ENCODE measurements at regions not wholly inside any gene's neighbourhood (a gene's known extent, or its start where the extent isn't known, plus 50 kb on each side); places are given as distances from the start of the nearest gene placed in this dataset.

DNA sequence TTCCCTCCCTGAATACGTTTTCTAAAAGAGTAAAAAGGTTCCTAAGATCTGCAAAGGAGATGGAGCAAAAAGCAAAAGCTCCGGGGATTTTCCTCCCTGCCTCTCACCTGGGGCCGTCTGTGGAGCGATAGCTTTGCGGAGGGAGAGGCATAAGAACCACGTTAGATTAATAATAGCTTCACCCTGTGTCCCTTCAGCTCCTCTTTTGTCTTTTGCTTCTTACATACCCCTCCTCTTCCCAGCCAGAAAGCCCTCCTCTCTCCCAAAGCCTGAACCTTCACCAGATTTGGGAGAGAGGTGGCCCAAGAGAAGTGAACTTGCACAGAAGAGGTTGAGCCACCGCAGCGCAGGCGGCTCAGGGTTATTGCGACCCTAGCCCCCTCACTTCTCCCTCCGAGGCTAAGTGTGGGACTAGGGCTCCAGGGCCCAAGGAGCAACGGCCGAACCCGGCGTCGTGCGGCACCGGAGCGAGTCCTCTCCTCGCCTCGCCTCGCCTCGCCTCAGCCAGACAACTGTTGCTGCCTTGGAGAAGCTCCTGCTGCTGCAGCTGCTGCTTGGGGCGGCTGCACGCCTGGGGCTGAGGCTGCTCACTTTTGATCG is 97.6 kb upstream of the HSD17B12 start:
- H3K9me3 ChIP-seq (ENCODE audit: low read length), result no peaks in the 10 kb centered on the region
- H3K4me3 ChIP-seq (ENCODE audit: low read depth, low read length, poor library complexity, severe bottlenecking), result no peak overlapping the region
- ChIA-PET CTCF (ENCODE audit: unreplicated experiment) (no interaction called here), POLR2A (interaction anchor here (0.6 kb wide), 2 partner anchors 250 to 451 kb away, joined by 3 read pairs; no protein-coding TSS in a partner anchor)
- H4K20me1 ChIP-seq (ENCODE audit: insufficient read depth, low read length), result no peaks in the 10 kb centered on the region
- H3K9me2 ChIP-seq (ENCODE audit: insufficient read depth, low read length), result no peaks in the 10 kb centered on the region
- H3K27ac ChIP-seq (ENCODE audit: low read depth, low read length, poor library complexity, severe bottlenecking), result no peak overlapping the region
- H3K4me1 ChIP-seq (ENCODE audit: insufficient read depth, low read length, poor library complexity, severe bottlenecking), result peaks cover 5% of the 10 kb centered on the region
- intact Hi-C loops (cut with micrococcal nuclease; ENCODE audit: unreplicated experiment), result no loop called here
- no peak for DNase-seq (ENCODE audit: low spot score)
- TF ChIP-seq CTCF (conservative IDR thresholded peaks at IDR 0.05; ENCODE audit: low read length) (no peak), EZH2phosphoT487 (IDR thresholded peaks at IDR 0.05; ENCODE audit: borderline replicate concordance, low read depth, low read length) (no peak)
- no TSS peak for BruUV-seq (replicated peaks)
- no peak overlapping the region for H3K4me2 ChIP-seq (ENCODE audit: low read length)
- no peaks in the 10 kb centered on the region for H3K36me3 ChIP-seq (ENCODE audit: insufficient read depth, low read length)
- no peak overlapping the region for H2AFZ ChIP-seq (ENCODE audit: low read length)
- H3K79me2 ChIP-seq (ENCODE audit: insufficient read depth, low read depth, low read length), result no peaks in the 10 kb centered on the region

DNA sequence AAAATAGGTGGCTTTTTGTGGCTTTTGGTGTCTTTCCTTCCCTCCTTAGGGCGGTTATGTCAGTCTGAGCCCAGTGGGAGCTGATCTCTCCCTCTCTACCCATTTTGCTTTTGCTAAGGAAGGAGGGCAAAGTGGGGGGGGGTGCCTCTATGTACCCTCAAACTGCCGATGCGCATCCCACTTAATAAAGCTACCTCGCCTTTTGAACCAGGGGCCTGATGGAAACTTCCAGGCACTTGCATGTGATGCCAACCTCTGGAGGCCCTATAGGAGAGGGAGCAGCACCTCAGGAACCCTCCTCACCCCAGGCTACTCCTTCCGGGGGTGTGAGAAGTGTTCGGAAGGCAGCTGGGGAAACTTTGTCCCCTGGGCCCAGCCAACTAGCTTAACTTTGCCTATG is 97.0 kb upstream of the HSD17B12 start:
- Histone ChIP-seq H2AFZ (ENCODE audit: low read length) (no peak overlapping the region), H3K4me3 (ENCODE audit: low read depth, low read length, poor library complexity, severe bottlenecking) (no peak overlapping the region), H4K20me1 (ENCODE audit: insufficient read depth, low read length) (no peaks in the 10 kb centered on the region), H3K36me3 (ENCODE audit: insufficient read depth, low read length) (no peaks in the 10 kb centered on the region), H3K4me1 (ENCODE audit: insufficient read depth, low read length, poor library complexity, severe bottlenecking) (peaks cover 5% of the 10 kb centered on the region), H3K27ac (ENCODE audit: low read depth, low read length, poor library complexity, severe bottlenecking) (no peak overlapping the region), H3K9me2 (ENCODE audit: insufficient read depth, low read length) (no peaks in the 10 kb centered on the region), H3K4me2 (ENCODE audit: low read length) (no peak overlapping the region), H3K79me2 (ENCODE audit: insufficient read depth, low read depth, low read length) (no peaks in the 10 kb centered on the region), H3K9me3 (ENCODE audit: low read length) (no peaks in the 10 kb centered on the region)
- no peak for DNase-seq (ENCODE audit: low spot score)
- BruUV-seq (replicated peaks), result no TSS peak
- ChIA-PET CTCF (ENCODE audit: unreplicated experiment) (no interaction called here), POLR2A (interaction anchor here (0.6 kb wide), 1 partner anchor 451 kb away, joined by 3 read pairs; no protein-coding TSS in a partner anchor)
- intact Hi-C loops (cut with micrococcal nuclease; ENCODE audit: unreplicated experiment), result no loop called here
- TF ChIP-seq EZH2phosphoT487 (IDR thresholded peaks at IDR 0.05; ENCODE audit: borderline replicate concordance, low read depth, low read length) (no peak), CTCF (conservative IDR thresholded peaks at IDR 0.05; ENCODE audit: low read length) (no peak)

GRCh38 chr11:43585877-43586608 is 94.5 kb upstream of the HSD17B12 start:
- no peaks in the 10 kb centered on the region for H3K79me2 ChIP-seq (ENCODE audit: insufficient read depth, low read depth, low read length)
- peaks cover under 1% of the 10 kb centered on the region for H3K4me1 ChIP-seq (ENCODE audit: insufficient read depth, low read length, poor library complexity, severe bottlenecking)
- no peak overlapping the region for H3K4me2 ChIP-seq (ENCODE audit: low read length)
- BruUV-seq (replicated peaks), result no TSS peak
- DNase-seq (ENCODE audit: low spot score), result no peak
- no peaks in the 10 kb centered on the region for H3K36me3 ChIP-seq (ENCODE audit: insufficient read depth, low read length)
- intact Hi-C loops (cut with micrococcal nuclease; ENCODE audit: unreplicated experiment), result loop anchor here (5.0 kb wide), 1 partner anchor 266 kb away; no protein-coding TSS in a partner anchor
- no peak overlapping the region for H2AFZ ChIP-seq (ENCODE audit: low read length)
- H3K9me3 ChIP-seq (ENCODE audit: low read length), result no peaks in the 10 kb centered on the region
- H4K20me1 ChIP-seq (ENCODE audit: insufficient read depth, low read length), result no peaks in the 10 kb centered on the region
- H3K9me2 ChIP-seq (ENCODE audit: insufficient read depth, low read length), result no peaks in the 10 kb centered on the region
- POLR2A ChIA-PET, result no interaction called here
- no peak overlapping the region for H3K4me3 ChIP-seq (ENCODE audit: low read depth, low read length, poor library complexity, severe bottlenecking)
- peak; percentile 30; the same call in 1 of the 2 replicates for TF ChIP-seq CTCF (conservative IDR thresholded peaks at IDR 0.05; ENCODE audit: low read length)
- TF ChIP-seq EZH2phosphoT487 (IDR thresholded peaks at IDR 0.05; ENCODE audit: borderline replicate concordance, low read depth, low read length), result no peak
- no peak overlapping the region for H3K27ac ChIP-seq (ENCODE audit: low read depth, low read length, poor library complexity, severe bottlenecking)
- CTCF ChIA-PET (ENCODE audit: unreplicated experiment), result no interaction called here

Data from OCI-LY7 (cell line).